NCI-H82 treated with DMSO at 0.1 percent for 48 hours (cell line): ENCODE measurements at regions not wholly inside any gene's neighbourhood (a gene's known extent, or its start where the extent isn't known, plus 50 kb on each side); places are given as distances from the start of the nearest gene placed in this dataset.

Experiments used
- DNase-seq: peaks from one replicate; lab custom pipeline; 2025; ENCODE audit not compliant: unreplicated experiment; lab: John Stamatoyannopoulos, UW

DNA sequence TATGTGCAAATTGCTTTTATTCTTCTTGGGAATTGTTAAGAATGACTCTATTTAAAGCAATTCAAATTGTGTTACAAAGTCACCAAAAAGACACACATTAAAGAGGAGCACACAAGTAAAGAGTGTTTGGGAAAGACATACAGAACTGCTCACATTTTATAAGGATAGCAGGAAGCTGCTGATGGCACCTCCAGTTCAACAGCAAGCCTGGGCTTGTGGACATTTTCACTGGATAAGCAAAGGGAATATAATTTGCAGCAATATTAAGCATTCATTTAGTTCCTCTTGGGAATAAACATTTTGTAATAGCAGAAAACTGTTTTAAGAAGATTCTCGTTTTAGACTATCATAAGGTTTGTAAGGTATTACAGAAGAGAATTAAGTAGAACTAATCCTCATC is 1271.9 kb downstream of the ZPLD1 start:
- no peak for DNase-seq

DNA sequence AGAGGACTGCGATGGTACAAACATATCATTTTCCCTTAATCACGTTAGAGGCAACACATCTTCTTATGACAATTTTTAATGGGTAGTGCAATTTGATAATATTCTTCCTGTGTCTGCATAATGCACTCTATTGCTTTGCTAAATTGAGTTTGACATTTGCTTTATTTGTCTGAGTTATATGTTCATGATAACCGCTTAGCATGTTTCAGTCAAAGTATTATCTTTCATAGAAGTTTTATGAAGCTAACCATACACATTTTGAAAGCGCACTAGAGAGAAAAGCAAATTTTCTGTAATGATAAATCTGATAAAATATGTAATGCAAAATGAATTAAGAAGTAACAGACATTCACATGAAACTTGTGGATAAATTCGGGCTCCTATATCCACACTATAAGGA is 1276.9 kb downstream of the ZPLD1 start:
- DNase-seq, result no peak

GRCh38 chr3:103712320-103713008 is 1277.6 kb downstream of the ZPLD1 start:
- DNase-seq, result no peak

GRCh38 chr3:103729547-103729946 is 1294.7 kb downstream of the ZPLD1 start:
- no peak for DNase-seq

DNA sequence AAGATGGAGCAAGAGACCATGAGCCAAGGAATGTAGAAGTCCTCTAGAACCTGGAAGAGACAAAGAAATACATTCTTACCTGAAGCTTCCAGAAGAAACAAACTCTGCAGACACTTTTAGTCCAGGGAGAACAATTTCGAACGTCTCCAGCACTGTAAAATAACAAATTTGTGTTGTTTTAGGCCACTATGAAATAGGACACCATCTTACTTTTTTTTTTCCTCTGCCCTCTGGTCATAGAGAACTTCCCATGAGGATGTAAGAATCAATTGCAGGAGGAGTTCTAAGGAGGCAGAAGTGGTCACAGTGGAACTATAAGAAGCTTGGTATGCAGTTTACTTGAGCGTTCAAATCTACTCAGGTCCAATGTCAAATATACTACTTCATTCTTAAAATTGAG is 1295.9 kb downstream of the ZPLD1 start:
- no peak for DNase-seq

DNA sequence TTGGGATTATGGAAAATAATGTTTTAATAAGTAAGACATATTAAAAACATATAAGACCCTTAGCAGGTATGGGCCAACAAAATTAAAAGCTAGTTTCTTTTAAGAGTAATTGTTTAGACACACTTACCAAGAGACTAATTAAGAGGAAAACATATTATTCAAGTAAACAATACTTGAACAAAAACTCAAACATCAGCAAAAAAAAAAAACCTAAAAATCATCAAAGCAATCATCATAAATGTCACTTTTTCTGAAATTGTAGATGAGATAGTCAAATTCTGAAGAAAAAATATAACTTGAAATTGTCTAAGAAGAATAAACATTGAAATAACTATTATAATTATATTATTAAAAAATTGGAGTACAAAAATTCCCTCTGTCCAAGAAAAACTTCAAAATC is 1318.2 kb downstream of the ZPLD1 start:
- DNase-seq, result no peak

- no peak for DNase-seq
Observed at GRCh38 chr3:103767635-103768034, 1332.8 kb downstream of the ZPLD1 start.

GRCh38 chr3:103785017-103785416 is 1350.2 kb downstream of the ZPLD1 start:
- no peak for DNase-seq

- DNase-seq, result no peak
Observed at GRCh38 chr3:103785537-103785936, 1350.7 kb downstream of the ZPLD1 start.

DNA sequence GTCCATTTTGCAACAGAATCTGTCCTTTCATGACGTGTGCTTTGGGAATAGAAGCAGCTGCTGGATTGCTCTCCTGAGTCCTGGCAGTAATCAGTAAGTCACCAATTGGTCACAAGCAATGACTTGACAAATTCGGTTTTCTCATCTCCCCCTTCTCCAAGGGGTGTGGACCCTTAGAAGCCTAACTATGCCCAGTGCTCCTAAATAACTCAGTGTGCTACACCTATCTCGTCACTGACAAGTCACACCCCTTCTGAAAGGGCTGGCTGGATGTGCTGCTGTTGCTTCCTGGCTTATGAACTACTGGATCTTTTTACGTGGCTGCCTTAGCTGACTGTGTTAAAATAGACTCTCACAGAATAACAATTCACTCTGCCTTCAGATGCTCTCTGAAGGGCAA is 1351.5 kb downstream of the ZPLD1 start:
- no peak for DNase-seq

DNA sequence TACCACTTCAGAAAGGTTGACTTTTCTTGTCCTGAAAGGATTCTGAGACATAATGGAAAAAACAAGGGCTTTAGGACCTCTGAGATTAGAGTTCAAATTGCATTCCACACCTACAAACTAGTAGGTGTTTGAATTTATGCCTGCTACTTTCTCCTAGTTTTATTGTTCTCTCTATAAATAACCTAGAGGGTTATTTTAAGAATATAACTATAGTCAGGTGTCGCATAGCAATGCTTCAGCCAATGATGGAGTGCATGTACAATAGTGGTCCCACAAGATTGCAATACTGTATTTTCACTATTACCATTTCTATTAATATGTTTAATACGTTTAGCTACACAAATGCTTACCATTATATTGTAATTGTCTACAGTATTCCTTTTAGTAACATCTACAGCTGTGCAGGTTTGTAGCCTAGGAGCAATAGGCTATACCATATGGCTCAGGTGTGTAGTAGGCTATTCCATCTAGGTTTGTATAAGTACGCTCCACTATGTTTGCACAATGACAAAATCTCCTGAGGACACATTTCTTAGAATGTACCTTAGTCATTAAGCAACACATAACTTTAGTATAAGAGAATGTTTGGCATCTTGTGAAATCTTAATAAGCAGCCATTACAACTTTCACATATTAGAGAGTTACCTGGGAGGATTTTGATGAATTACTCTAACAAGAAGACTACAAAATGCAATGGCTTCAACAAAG is 1352.5 kb downstream of the ZPLD1 start:
- no peak for DNase-seq

- DNase-seq, result no peak
Observed at GRCh38 chr3:103787879-103788278, 1353.1 kb downstream of the ZPLD1 start.

DNA sequence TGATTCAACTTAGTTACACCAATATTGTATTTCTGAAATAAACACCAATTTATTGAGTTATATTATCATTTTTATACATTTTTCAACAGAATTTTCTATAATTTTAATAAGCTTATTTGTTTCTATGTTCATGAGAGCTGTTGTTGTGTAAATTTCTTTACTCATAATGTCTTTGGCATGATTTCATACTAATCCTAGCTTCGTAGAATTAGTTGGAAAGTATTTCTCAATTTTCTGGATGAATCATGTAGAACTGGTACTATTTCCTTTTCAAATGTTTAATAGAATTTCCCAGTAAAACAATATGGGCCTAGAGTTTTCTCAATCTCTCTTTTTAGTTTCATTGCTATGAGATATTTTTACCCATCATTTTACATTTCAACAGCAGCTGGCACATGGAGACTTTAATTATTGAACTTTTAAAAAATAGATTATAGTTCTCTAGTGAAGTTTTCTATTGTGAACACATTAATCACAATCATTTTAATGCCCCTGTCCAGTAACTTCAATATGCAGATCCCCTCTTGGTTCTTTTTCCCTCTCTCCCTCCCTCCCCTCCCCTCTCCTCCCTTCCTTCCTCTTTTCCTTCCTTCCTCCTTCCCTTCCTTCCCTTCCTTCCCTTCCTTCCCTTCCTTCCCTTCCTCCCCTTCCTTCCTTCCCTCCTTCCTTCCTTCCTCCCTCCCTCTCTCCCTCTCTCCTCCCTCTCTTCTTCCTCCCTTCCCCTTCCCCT is 1357.1 kb downstream of the ZPLD1 start:
- no peak for DNase-seq

GRCh38 chr3:103794656-103795055 is 1359.8 kb downstream of the ZPLD1 start:
- no peak for DNase-seq

- DNase-seq, result no peak
Observed at GRCh38 chr3:103796068-103796467, 1361.3 kb downstream of the ZPLD1 start.

GRCh38 chr3:103803787-103804186 is 1369.0 kb downstream of the ZPLD1 start:
- no peak for DNase-seq

DNA sequence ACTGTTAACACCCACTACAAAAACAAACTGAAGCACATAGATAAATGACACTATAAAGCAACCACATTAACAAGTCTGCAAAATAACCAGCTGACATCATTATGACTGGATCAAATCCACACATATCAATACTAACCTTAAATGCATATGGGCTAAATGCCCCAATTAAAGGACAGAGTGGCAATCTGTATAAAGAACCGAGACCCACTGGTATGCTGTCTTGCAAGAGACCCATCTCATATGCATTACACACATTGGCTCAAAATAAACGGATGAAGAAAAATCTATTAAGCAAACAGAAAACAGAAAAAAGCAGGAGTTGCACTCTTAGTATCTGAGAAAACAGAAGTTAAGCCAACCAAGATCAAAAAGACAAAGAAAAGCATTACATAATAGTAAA is 1375.4 kb downstream of the ZPLD1 start:
- DNase-seq, result no peak

- no peak for DNase-seq
Observed at GRCh38 chr3:103813955-103814354, 1379.1 kb downstream of the ZPLD1 start.

DNA sequence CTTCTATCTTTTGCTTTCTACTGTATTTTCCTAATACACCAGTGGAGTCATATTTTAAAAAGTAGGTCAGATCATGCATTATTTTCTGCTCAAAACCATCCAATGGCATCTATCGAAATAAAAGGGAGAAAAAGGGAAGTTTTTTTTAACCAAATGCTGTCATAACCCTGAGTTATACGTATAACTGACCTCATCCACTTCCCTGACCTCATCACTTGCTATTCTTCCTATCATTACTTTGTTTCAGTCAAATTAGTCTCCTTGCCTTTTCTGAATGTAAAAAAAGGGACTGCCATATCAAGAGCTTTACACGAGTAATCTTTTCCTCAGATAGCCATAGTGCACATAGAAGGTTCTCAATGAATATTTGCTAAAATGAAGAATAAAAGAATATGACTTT is 1383.6 kb downstream of the ZPLD1 start:
- DNase-seq, result no peak

GRCh38 chr3:103818800-103819199 is 1384.0 kb downstream of the ZPLD1 start:
- DNase-seq, result no peak

GRCh38 chr3:103825586-103825985 is 1390.8 kb downstream of the ZPLD1 start:
- DNase-seq, result no peak

DNA sequence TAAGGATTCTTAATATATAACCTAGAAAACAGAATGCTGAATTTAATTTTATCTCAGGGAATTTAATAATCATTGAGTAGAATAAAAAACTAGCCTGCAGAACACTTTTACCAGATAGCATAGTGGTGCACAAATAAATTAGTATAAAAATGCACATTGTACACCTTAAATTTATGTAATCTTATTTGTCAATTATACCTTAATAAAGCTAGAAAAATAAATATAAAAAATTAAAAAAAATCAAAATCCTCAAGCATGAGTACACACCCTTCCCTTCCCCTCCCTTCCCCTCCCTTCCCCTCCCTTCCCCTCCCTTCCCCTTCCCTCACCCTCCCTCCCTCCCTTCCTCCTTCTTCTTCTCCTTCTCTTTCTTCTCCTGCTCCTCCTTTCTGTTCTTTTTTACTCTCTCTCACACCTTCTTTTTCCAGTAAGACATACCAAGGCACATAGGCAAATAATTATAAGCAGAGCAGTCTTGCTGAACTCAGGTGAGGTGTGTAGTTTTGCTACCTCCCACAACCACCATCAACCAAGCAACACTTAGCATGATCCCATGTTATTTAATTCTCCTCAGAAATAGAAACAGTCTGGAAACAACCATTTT is 1395.0 kb downstream of the ZPLD1 start:
- DNase-seq, result no peak
